ENCODE measurements at regions not wholly inside any gene's neighbourhood (a gene's known extent, or its start where the extent isn't known, plus 50 kb on each side); places are given as distances from the start of the nearest gene placed in this dataset.

DNA sequence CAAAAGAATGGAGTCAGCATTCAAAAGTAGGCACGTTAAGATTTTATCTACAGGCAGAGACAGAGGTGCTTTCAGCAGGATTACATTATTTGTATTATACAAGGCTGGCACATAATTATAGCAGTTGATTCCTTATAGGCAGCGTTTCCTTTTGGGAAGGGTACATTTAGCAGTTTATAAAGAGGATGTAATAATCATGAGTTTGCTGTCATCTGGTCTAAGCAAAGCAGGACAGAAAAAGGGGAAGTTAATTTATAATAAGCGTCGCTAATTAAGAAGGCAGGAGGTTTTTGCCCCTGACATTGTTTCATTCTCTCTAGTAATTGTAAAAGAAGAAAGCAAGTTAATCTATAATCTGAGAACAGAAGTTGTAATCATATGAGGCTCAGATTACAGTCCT lies 259.9 kb upstream of the MDGA2 start:
- TF ChIP-seq, protein P1, sequence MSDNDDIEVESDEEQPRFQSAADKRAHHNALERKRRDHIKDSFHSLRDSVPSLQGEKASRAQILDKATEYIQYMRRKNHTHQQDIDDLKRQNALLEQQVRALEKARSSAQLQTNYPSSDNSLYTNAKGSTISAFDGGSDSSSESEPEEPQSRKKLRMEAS (IDR thresholded peaks at IDR 0.05; ENCODE audit: low read depth, low read length), result no peak
- TF ChIP-seq, protein P2, sequence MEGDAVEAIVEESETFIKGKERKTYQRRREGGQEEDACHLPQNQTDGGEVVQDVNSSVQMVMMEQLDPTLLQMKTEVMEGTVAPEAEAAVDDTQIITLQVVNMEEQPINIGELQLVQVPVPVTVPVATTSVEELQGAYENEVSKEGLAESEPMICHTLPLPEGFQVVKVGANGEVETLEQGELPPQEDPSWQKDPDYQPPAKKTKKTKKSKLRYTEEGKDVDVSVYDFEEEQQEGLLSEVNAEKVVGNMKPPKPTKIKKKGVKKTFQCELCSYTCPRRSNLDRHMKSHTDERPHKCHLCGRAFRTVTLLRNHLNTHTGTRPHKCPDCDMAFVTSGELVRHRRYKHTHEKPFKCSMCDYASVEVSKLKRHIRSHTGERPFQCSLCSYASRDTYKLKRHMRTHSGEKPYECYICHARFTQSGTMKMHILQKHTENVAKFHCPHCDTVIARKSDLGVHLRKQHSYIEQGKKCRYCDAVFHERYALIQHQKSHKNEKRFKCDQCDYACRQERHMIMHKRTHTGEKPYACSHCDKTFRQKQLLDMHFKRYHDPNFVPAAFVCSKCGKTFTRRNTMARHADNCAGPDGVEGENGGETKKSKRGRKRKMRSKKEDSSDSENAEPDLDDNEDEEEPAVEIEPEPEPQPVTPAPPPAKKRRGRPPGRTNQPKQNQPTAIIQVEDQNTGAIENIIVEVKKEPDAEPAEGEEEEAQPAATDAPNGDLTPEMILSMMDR (IDR thresholded peaks at IDR 0.05; ENCODE audit: low read depth, low read length), result no peak
- TF ChIP-seq MYC (IDR thresholded peaks at IDR 0.05; ENCODE audit: low read depth, low read length) (no peak), POLR2A (IDR thresholded peaks at IDR 0.05; ENCODE audit: extremely low read depth, insufficient read length) (no peak)
- H3K4me3 ChIP-seq (ENCODE audit: low read depth, low read length), result no peak overlapping the region
- no peak for DNase-seq (ENCODE audit: low read depth)

DNA sequence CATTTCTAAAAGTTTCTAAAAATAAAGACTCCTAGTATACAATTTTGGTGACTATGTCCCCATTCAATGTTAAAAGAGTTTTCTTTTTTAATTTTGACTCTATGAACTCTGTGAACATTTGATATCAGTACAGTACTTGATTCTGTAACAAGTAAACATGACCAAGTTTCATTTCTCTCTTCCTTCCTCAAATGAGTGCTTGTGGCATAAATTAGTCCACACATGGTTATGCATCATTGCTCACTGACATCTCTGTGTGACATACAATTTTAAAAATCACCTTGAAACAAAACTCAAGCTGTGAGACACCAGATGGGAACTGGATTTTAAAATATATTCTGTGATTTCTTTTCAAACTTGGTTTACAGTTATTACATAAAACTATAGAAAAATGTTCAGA lies 253.9 kb upstream of the MDGA2 start:
- TF ChIP-seq, protein P2 (IDR thresholded peaks at IDR 0.05; ENCODE audit: low read depth, low read length), result no peak
- TF ChIP-seq MYC (IDR thresholded peaks at IDR 0.05; ENCODE audit: low read depth, low read length) (no peak), POLR2A (IDR thresholded peaks at IDR 0.05; ENCODE audit: extremely low read depth, insufficient read length) (no peak)
- TF ChIP-seq, protein P1 (IDR thresholded peaks at IDR 0.05; ENCODE audit: low read depth, low read length), result no peak
- no peak overlapping the region for H3K4me3 ChIP-seq (ENCODE audit: low read depth, low read length)
- DNase-seq (ENCODE audit: low read depth), result no peak

DNA sequence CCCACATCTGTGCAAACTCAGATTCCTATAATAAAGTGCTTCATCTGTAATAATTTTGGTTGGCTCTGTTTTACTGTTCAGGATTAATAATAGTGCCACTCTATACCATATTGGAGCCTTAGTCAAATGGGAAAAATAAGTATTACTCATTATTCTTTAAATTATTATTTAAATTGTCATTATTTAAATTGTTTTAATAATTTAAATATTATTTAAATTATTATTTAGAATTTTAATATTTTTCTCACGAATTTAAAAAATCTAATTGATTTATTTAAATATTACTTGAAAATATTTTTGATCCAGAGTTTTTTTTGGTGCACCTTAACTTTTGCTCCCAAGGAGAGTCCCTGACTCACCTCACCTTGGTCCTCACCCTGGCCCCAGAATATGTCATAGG lies 245.7 kb upstream of the MDGA2 start:
- no peak for DNase-seq (ENCODE audit: low read depth)
- TF ChIP-seq POLR2A (IDR thresholded peaks at IDR 0.05; ENCODE audit: extremely low read depth, insufficient read length) (no peak), MYC (IDR thresholded peaks at IDR 0.05; ENCODE audit: low read depth, low read length) (no peak)
- TF ChIP-seq, protein P2 (IDR thresholded peaks at IDR 0.05; ENCODE audit: low read depth, low read length), result no peak
- TF ChIP-seq, protein P1 (IDR thresholded peaks at IDR 0.05; ENCODE audit: low read depth, low read length), result no peak
- no peak overlapping the region for H3K4me3 ChIP-seq (ENCODE audit: low read depth, low read length)

DNA sequence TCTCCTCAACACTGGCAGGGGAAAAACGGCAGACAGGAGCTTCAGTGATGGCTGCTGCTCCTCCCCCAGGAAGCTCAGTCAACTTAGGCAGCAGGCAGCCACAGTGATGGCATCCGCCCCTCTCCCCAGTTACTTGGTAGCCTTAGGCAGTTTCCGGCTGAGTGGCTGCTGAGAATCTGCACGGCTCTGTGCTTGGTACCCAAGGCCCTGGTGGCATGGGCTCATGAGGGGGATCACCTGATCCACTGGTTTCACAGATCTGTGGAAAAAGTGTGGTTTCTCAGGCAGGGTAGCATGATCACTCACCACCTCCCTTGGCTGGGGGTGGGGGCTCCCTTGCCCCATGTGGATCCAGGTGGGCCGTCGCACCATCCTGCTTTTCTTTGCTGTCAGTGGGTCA lies 244.6 kb upstream of the MDGA2 start:
- DNase-seq (ENCODE audit: low read depth), result no peak
- TF ChIP-seq MYC (IDR thresholded peaks at IDR 0.05; ENCODE audit: low read depth, low read length) (no peak), POLR2A (IDR thresholded peaks at IDR 0.05; ENCODE audit: extremely low read depth, insufficient read length) (no peak)
- TF ChIP-seq, protein P1 (IDR thresholded peaks at IDR 0.05; ENCODE audit: low read depth, low read length), result no peak
- TF ChIP-seq, protein P2 (IDR thresholded peaks at IDR 0.05; ENCODE audit: low read depth, low read length), result no peak
- H3K4me3 ChIP-seq (ENCODE audit: low read depth, low read length), result no peak overlapping the region

DNA sequence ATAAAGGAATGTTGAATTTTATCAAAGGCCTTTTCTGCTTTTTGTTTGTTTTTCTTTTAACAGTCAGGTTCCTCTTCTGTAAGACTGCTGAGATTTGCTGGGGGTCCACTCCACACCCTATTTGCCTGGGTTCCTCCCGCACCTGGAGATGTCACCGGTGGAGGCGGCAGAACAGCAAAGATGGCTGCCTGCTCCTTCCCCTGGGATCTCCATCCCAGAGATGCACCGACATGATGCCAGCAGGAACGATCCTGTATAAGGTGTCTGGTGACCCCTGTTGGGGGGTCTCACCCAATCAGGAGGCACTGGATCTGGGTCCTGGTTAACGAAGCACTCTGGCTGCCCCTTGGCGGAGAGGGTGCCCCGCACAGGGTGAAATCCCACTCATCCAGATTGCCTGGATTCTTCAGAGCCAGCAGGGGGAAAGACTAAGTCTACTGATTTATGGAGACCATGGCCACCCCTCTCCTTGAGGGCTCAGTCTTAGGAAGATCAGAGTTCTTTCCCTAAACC lies 244.0 kb upstream of the MDGA2 start:
- TF ChIP-seq, protein P2 (IDR thresholded peaks at IDR 0.05; ENCODE audit: low read depth, low read length), result no peak
- TF ChIP-seq POLR2A (IDR thresholded peaks at IDR 0.05; ENCODE audit: extremely low read depth, insufficient read length), result no peak
- TF ChIP-seq, protein P1 (IDR thresholded peaks at IDR 0.05; ENCODE audit: low read depth, low read length), result no peak
- no peak for TF ChIP-seq MYC (IDR thresholded peaks at IDR 0.05; ENCODE audit: low read depth, low read length)

More for the DNA sequence above, 244.0 kb upstream of the MDGA2 start:
- DNase-seq (ENCODE audit: low read depth), result no peak
- no peak overlapping the region for H3K4me3 ChIP-seq (ENCODE audit: low read depth, low read length)
